WTC11 (cell line): ENCODE measurements at regions not wholly inside any gene's neighbourhood (a gene's known extent, or its start where the extent isn't known, plus 50 kb on each side); places are given as distances from the start of the nearest gene placed in this dataset.

Experiments used
- ATAC-seq: fragments of 200-7000 bp; cut with Tn5 transposase; 2 replicates; pipeline ENCODE4 v1.10.0; 2021; ENCODE audit warnings: mild to moderate bottlenecking, moderate library complexity
- CTCF ChIA-PET: fragments of 300-600 bp; sonication (Branson Sonifier 250); formaldehyde crosslinking; loops from one replicate; lab custom pipeline; 2021; ENCODE audit warnings: antibody characterized with exemption; lab: Charles Lee
- POLR2A ChIA-PET: fragments of 350-600 bp; sonication (Branson Sonifier 250); formaldehyde crosslinking; loops from one replicate; lab custom pipeline; 2021; ENCODE audit warnings: antibody characterized with exemption; lab: Charles Lee
- DNase-seq: peaks from one replicate; pipeline ENCODE4 v3.0.0; 2021; ENCODE audit warnings: low spot score
- H3K27ac Mint-ChIP-seq: 2 replicates; pipeline ENCODE4 v1.8.0; 2021; ENCODE audit warnings: mixed read lengths
- H3K27me3 Mint-ChIP-seq: 2 replicates; pipeline ENCODE4 v1.8.0; 2021; ENCODE audit warnings: low read depth, mild to moderate bottlenecking, moderate library complexity, mixed read lengths
- H3K36me3 Mint-ChIP-seq: 2 replicates; pipeline ENCODE4 v1.8.0; 2021; ENCODE audit warnings: mixed read lengths
- H3K4me1 Mint-ChIP-seq: 2 replicates; pipeline ENCODE4 v1.8.0; 2022; ENCODE audit warnings: mixed read lengths
- H3K4me3 Mint-ChIP-seq: 2 replicates; pipeline ENCODE4 v1.8.0; 2021; ENCODE audit warnings: mild to moderate bottlenecking, moderate library complexity, mixed read lengths
- H3K9me3 Mint-ChIP-seq: 2 replicates; pipeline ENCODE4 v1.8.0; 2021; ENCODE audit warnings: mixed read lengths
- AFF4 ChIP-seq: sonication (generic); formaldehyde crosslinking; IDR thresholded peaks from 2 replicates; pipeline ENCODE4 v1.8.1; 2023; ENCODE audit warnings: mild to moderate bottlenecking, missing genetic modification reagents, borderline replicate concordance
- AR ChIP-seq: fragments of 250-450 bp; sonication (Bioruptor Pico); IDR thresholded peaks from 2 replicates; pipeline ENCODE4 v1.9.0; 2021; ENCODE audit warnings: mild to moderate bottlenecking
- CREB1 ChIP-seq: sonication (generic); formaldehyde crosslinking; IDR thresholded peaks from 2 replicates; pipeline ENCODE4 v1.8.0; 2023; ENCODE audit warnings: mild to moderate bottlenecking, missing genetic modification reagents
- E2F1 ChIP-seq: sonication (generic); formaldehyde crosslinking; IDR thresholded peaks from 2 replicates; pipeline ENCODE4 v1.8.0; 2022; ENCODE audit warnings: mild to moderate bottlenecking, missing genetic modification reagents
- ERG ChIP-seq: fragments of 250-450 bp; sonication (Bioruptor Pico); IDR thresholded peaks from 2 replicates; pipeline ENCODE4 v1.8.0; 2021; ENCODE audit warnings: mild to moderate bottlenecking
- FOXP1 ChIP-seq: sonication (generic); formaldehyde crosslinking; IDR thresholded peaks from 2 replicates; pipeline ENCODE4 v1.8.0; 2022; ENCODE audit warnings: missing genetic modification reagents, mild to moderate bottlenecking, moderate library complexity, borderline replicate concordance
- FOXP4 ChIP-seq: sonication (generic); formaldehyde crosslinking; IDR thresholded peaks from 2 replicates; pipeline ENCODE4 v1.8.0; 2022; ENCODE audit warnings: mild to moderate bottlenecking, missing genetic modification reagents
- IRF1 ChIP-seq: sonication (generic); formaldehyde crosslinking; IDR thresholded peaks from 2 replicates; pipeline ENCODE4 v1.8.0; 2023; ENCODE audit warnings: missing genetic modification reagents
- MXD4 ChIP-seq: fragments of 250-450 bp; sonication (Bioruptor Pico); IDR thresholded peaks from 2 replicates; pipeline ENCODE4 v1.8.0; 2021; ENCODE audit warnings: mild to moderate bottlenecking, moderate library complexity, borderline replicate concordance
- NR3C1 ChIP-seq: sonication (generic); formaldehyde crosslinking; conservative IDR thresholded peaks from 2 replicates; pipeline ENCODE4 v1.8.1; 2023; ENCODE audit warnings: low read depth, mild to moderate bottlenecking, missing genetic modification reagents
- PRRX2 ChIP-seq: fragments of 250-450 bp; sonication (Bioruptor Pico); IDR thresholded peaks from 2 replicates; pipeline ENCODE4 v1.8.0; 2021; ENCODE audit warnings: mild to moderate bottlenecking
- RELA ChIP-seq: sonication (generic); formaldehyde crosslinking; IDR thresholded peaks from 2 replicates; pipeline ENCODE4 v1.8.1; 2022; ENCODE audit warnings: missing genetic modification reagents, mild to moderate bottlenecking, borderline replicate concordance
- TEAD1 ChIP-seq: sonication (generic); formaldehyde crosslinking; IDR thresholded peaks from 2 replicates; pipeline ENCODE4 v1.8.0; 2022; ENCODE audit warnings: mild to moderate bottlenecking, missing genetic modification reagents
- USF2 ChIP-seq: sonication (generic); formaldehyde crosslinking; IDR thresholded peaks from 2 replicates; pipeline ENCODE4 v1.8.1; 2023; ENCODE audit warnings: mild to moderate bottlenecking, missing genetic modification reagents, moderate library complexity
- ZBTB21 ChIP-seq: sonication (generic); formaldehyde crosslinking; IDR thresholded peaks from 2 replicates; pipeline ENCODE4 v1.8.1; 2023; ENCODE audit warnings: mild to moderate bottlenecking, missing genetic modification reagents, borderline replicate concordance
- ZNF281 ChIP-seq: sonication (generic); formaldehyde crosslinking; IDR thresholded peaks from 2 replicates; pipeline ENCODE4 v1.8.0; 2023; ENCODE audit warnings: mild to moderate bottlenecking, missing genetic modification reagents
- ZNF317 ChIP-seq: sonication (generic); formaldehyde crosslinking; IDR thresholded peaks from 2 replicates; pipeline ENCODE4 v1.8.1; 2023; ENCODE audit warnings: low read depth, mild to moderate bottlenecking, moderate library complexity, missing genetic modification reagents, borderline replicate concordance
- ZNF425 ChIP-seq: fragments of 250-450 bp; sonication (Bioruptor Pico); conservative IDR thresholded peaks from 2 replicates; pipeline ENCODE4 v1.9.0; 2021; ENCODE audit warnings: mild to moderate bottlenecking

GRCh38 chr1:198449261-198449660, 91.2 kb downstream of the ATP6V1G3 start (continued):
- TF ChIP-seq ZNF317 (CRISPR knock-in tag) (no peak), ZNF281 (CRISPR knock-in tag) (no peak), TEAD1 (CRISPR knock-in tag) (no peak), ZBTB21 (no peak)

GRCh38 chr1:198447468-198447867, 93.0 kb downstream of the ATP6V1G3 start:
- no peak for ATAC-seq
- ChIA-PET POLR2A (no interaction called here), CTCF (no interaction called here)
- Mint-ChIP-seq H3K4me3 (no peak overlapping the region), H3K27me3 (no peaks in the 10 kb centered on the region), H3K4me1 (no peaks in the 10 kb centered on the region), H3K27ac (no peak overlapping the region), H3K36me3 (no peaks in the 10 kb centered on the region), H3K9me3 (no peaks in the 10 kb centered on the region)
- no peak for DNase-seq
- TF ChIP-seq MXD4 (CRISPR knock-in tag) (no peak), AR (CRISPR knock-in tag) (no peak), IRF1 (CRISPR knock-in tag) (no peak), PRRX2 (CRISPR knock-in tag) (no peak), USF2 (CRISPR knock-in tag) (no peak), FOXP4 (CRISPR knock-in tag) (no peak), RELA (no peak), CREB1 (CRISPR knock-in tag) (no peak), NR3C1 (CRISPR knock-in tag) (no peak), ZNF425 (CRISPR knock-in tag) (no peak), ERG (no peak), AFF4 (CRISPR knock-in tag) (no peak), E2F1 (CRISPR knock-in tag) (no peak), FOXP1 (no peak)
